ENCODE measurements at regions not wholly inside any gene's neighbourhood (a gene's known extent, or its start where the extent isn't known, plus 50 kb on each side); places are given as distances from the start of the nearest gene placed in this dataset.

- H3K4me1 ChIP-seq, result no peaks in the 10 kb centered on the region
- H3K36me3 ChIP-seq, result no peaks in the 10 kb centered on the region
- no peak overlapping the region for H3K27ac ChIP-seq
- no peak for DNase-seq (ENCODE audit: extremely low spot score in 2 of 2)
- no peaks in the 10 kb centered on the region for H3K9me3 ChIP-seq
- intact Hi-C loops (cut with DNase I), result no loop called here
- no peak overlapping the region for H3K4me3 ChIP-seq
- H3K27me3 ChIP-seq, result no peaks in the 10 kb centered on the region
- TF ChIP-seq, protein P1, sequence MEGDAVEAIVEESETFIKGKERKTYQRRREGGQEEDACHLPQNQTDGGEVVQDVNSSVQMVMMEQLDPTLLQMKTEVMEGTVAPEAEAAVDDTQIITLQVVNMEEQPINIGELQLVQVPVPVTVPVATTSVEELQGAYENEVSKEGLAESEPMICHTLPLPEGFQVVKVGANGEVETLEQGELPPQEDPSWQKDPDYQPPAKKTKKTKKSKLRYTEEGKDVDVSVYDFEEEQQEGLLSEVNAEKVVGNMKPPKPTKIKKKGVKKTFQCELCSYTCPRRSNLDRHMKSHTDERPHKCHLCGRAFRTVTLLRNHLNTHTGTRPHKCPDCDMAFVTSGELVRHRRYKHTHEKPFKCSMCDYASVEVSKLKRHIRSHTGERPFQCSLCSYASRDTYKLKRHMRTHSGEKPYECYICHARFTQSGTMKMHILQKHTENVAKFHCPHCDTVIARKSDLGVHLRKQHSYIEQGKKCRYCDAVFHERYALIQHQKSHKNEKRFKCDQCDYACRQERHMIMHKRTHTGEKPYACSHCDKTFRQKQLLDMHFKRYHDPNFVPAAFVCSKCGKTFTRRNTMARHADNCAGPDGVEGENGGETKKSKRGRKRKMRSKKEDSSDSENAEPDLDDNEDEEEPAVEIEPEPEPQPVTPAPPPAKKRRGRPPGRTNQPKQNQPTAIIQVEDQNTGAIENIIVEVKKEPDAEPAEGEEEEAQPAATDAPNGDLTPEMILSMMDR (IDR thresholded peaks at IDR 0.05), result no peak
- TF ChIP-seq POLR2AphosphoS5 (IDR thresholded peaks at IDR 0.05; ENCODE audit: insufficient read depth in 1 of 2, low read depth in 1 of 2) (no peak), POLR2A (IDR thresholded peaks at IDR 0.05) (no peak)
Observed at GRCh38 chr20:22159276-22159675, 425.1 kb downstream of the FOXA2 start.

DNA sequence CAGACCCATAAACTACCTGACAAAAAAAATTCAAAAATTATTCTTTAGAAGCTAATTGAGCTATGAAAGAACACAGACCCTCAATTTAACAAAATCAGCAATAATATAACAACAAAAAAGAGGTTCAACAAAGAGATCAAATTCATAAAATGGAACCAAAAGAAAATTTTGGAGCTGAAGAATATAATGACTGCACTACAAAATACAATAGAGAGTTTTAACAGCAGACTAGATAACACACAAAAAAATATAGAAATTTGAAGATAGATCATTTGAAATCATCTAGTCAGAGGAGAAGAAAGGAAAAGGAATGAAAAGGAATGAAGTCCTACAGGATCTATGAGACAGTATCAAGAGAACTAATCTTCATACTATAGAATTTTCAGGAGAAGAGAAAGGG lies 422.1 kb downstream of the PAX1 start:
- intact Hi-C loops (cut with DNase I), result no loop called here
- no peaks in the 10 kb centered on the region for H3K27me3 ChIP-seq
- DNase-seq (ENCODE audit: extremely low spot score in 2 of 2), result no peak

DNA sequence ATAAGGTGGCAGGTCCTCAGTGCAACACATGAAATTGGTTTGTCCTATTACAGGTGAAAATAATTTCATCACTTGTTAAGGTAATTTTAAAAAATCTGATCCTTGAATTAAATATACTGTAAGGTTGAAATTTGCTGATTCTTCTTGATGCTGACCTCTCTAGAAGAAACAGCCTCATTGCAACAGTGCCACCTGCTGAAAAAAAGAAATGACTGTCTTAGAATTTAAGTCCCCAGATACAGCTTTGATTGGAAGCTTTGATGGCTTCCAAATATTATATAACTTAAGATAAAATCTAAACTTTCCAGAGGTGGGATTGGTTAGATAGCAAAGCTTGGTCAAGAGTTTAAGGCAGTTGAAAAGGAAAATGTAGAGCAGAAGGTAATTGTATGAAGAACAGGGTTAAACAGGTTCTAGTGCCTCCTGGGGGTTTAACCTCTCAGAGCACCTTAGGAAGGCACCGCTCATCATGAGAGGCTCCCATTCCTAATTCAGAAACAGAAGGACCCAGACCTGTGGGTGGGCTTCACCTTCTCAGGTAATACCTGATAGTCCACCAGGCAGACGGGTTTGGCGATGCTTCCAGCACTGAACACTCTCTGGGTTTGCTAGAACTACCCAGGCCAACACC lies 401.0 kb downstream of the PAX1 start:
- H3K27me3 ChIP-seq, result no peaks in the 10 kb centered on the region
- intact Hi-C loops (cut with DNase I), result no loop called here
- no peaks in the 10 kb centered on the region for H3K9me3 ChIP-seq
- TF ChIP-seq POLR2A (IDR thresholded peaks at IDR 0.05), result no peak
- TF ChIP-seq, protein P1 (IDR thresholded peaks at IDR 0.05), result no peak
- no peak for TF ChIP-seq POLR2AphosphoS5 (IDR thresholded peaks at IDR 0.05; ENCODE audit: insufficient read depth in 1 of 2, low read depth in 1 of 2)
- H3K36me3 ChIP-seq, result no peaks in the 10 kb centered on the region
- H3K27ac ChIP-seq, result no peak overlapping the region
- H3K4me3 ChIP-seq, result no peak overlapping the region
- no peaks in the 10 kb centered on the region for H3K4me1 ChIP-seq
- DNase-seq (ENCODE audit: extremely low spot score in 2 of 2), result no peak

More for the DNA sequence above, 422.1 kb downstream of the PAX1 start:
- no peak overlapping the region for H3K4me3 ChIP-seq
- no peaks in the 10 kb centered on the region for H3K4me1 ChIP-seq
- no peak for TF ChIP-seq POLR2AphosphoS5 (IDR thresholded peaks at IDR 0.05; ENCODE audit: insufficient read depth in 1 of 2, low read depth in 1 of 2)
- TF ChIP-seq POLR2A (IDR thresholded peaks at IDR 0.05), result no peak
- TF ChIP-seq, protein P1 (IDR thresholded peaks at IDR 0.05), result no peak
- H3K36me3 ChIP-seq, result no peaks in the 10 kb centered on the region
- H3K9me3 ChIP-seq, result no peaks in the 10 kb centered on the region
- H3K27ac ChIP-seq, result no peak overlapping the region

- H3K9me3 ChIP-seq, result no peaks in the 10 kb centered on the region
- no peaks in the 10 kb centered on the region for H3K27me3 ChIP-seq
- H3K4me3 ChIP-seq, result no peak overlapping the region
- TF ChIP-seq POLR2A (IDR thresholded peaks at IDR 0.05) (no peak), POLR2AphosphoS5 (IDR thresholded peaks at IDR 0.05; ENCODE audit: insufficient read depth in 1 of 2, low read depth in 1 of 2) (no peak)
- TF ChIP-seq, protein P1 (IDR thresholded peaks at IDR 0.05), result no peak
- no peak for DNase-seq (ENCODE audit: extremely low spot score in 2 of 2)
- intact Hi-C loops (cut with DNase I), result no loop called here
- no peaks in the 10 kb centered on the region for H3K36me3 ChIP-seq
- H3K4me1 ChIP-seq, result no peaks in the 10 kb centered on the region
- no peak overlapping the region for H3K27ac ChIP-seq
Observed at GRCh38 chr20:22101606-22102005, 396.1 kb downstream of the PAX1 start.

DNA sequence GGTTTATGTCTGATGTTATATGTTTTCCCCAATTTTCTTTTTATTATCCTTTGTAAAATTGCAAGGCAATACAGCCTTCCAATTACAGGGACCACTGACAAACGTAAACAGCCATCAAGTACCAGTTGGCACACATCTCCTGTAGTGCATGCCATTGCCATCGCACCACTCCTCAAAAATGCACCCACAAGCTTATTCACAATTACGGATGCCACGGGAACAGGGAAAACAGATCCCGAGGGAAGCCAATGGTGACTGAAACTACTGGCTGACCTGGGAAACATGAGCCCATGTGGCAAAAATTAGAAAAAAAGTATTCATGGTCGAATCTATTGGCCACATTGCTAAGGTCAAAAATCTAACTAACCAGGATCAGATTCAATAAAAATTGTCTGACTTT lies 395.2 kb downstream of the PAX1 start:
- Histone ChIP-seq H3K9me3 (no peaks in the 10 kb centered on the region), H3K27ac (no peak overlapping the region), H3K4me1 (no peaks in the 10 kb centered on the region), H3K27me3 (no peaks in the 10 kb centered on the region), H3K4me3 (no peak overlapping the region), H3K36me3 (no peaks in the 10 kb centered on the region)
- TF ChIP-seq POLR2A (IDR thresholded peaks at IDR 0.05) (no peak), POLR2AphosphoS5 (IDR thresholded peaks at IDR 0.05; ENCODE audit: insufficient read depth in 1 of 2, low read depth in 1 of 2) (no peak)
- TF ChIP-seq, protein P1 (IDR thresholded peaks at IDR 0.05), result no peak
- no peak for DNase-seq (ENCODE audit: extremely low spot score in 2 of 2)
- intact Hi-C loops (cut with DNase I), result no loop called here

All from vagina (tissue), 2 donors.